ENCODE measurements at regions not wholly inside any gene's neighbourhood (a gene's known extent, or its start where the extent isn't known, plus 50 kb on each side); places are given as distances from the start of the nearest gene placed in this dataset.

- DNase-seq, result no peak
Measured at GRCh38 chr22:48579928-48580309, 1247.8 kb downstream of the BRD1 start.

GRCh38 chr22:48579043-48579927, 1248.4 kb downstream of the BRD1 start:
- DNase-seq, result no peak

DNA sequence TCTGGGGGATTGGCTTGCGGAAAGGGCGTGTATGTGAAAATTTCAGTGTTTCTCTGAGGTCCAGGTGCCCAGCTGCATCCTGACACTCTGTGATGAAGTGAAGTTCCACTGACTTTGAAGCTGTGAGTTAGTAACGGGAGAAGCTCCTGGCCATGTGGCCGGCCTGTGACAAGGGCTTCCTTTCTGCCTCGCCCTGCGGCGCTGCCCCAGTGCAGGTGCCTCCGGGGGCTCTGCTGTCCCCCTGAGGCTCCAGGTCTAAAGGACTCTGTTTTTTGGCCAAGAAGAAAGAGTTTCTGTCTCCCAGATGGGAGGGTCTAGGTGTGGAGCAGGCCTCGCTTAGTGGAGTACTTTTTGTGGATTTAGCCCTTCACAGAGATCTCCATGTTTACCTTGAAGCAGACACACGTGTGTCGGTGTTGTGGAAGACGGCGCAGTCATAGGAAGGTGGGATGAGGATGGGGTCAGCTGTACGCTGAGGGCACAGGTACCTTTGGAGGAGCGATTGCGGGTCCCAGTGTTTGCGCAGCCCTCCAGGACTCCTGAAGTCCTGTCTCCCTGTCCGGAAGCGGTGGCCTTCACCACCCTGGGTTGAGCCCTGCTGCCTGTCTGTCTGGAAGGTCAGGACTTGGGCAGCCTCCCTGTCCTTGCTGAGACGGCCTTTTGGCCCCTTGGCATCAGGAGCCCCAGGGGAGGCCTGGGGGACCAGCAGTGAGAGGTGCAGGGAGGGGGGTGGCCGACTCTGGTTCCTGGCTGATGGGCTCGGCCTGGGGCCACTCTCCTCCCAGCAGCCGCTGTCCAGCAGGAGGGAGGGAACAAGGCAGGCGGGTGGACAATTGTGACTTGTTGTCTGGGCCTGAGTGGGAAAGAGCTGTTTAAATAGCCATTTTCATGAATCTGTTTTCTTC, 1249.3 kb downstream of the BRD1 start:
- DNase-seq, result no peak

GRCh38 chr22:48577691-48578090, 1250.0 kb downstream of the BRD1 start:
- no peak for DNase-seq

DNA sequence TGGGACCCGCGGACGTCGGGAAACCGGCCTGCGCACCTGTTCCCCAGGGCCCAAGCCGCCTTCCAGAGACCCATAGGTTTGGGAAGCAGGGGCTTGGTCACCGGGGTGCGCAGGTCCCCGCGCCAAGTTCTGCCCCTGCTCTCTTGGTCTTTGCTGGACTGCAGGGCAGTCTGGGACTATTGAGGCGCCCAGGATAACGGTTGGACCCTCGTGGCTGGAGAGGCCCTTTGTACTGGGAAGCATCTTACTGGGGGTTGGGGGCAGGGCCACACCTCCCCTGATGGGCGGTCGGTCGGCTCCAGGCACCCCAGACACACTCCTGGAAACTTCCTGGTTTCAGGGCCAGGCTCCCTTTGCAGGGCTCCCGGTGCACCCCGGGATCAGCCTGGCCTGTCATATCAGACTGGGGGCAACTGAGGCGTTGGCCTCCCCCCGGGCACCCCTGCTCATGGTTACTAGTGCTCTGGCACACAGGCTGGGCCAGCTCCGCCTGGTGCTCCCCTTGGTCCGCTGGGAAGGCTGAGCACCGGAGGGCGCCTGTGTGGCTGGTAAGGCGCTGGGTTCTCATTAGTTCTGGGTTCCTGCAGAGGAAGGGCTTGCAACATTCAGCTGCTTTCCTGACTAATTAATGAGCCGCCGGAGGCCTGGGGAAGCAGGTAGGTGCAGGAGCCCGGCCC, 1250.5 kb downstream of the BRD1 start:
- peak; percentile 55 for DNase-seq

- DNase-seq, result peak; percentile 34
Measured at GRCh38 chr22:48576333-48577013, 1251.2 kb downstream of the BRD1 start.

- no peak for DNase-seq
Measured at GRCh38 chr22:48575618-48576332, 1251.9 kb downstream of the BRD1 start.

DNA sequence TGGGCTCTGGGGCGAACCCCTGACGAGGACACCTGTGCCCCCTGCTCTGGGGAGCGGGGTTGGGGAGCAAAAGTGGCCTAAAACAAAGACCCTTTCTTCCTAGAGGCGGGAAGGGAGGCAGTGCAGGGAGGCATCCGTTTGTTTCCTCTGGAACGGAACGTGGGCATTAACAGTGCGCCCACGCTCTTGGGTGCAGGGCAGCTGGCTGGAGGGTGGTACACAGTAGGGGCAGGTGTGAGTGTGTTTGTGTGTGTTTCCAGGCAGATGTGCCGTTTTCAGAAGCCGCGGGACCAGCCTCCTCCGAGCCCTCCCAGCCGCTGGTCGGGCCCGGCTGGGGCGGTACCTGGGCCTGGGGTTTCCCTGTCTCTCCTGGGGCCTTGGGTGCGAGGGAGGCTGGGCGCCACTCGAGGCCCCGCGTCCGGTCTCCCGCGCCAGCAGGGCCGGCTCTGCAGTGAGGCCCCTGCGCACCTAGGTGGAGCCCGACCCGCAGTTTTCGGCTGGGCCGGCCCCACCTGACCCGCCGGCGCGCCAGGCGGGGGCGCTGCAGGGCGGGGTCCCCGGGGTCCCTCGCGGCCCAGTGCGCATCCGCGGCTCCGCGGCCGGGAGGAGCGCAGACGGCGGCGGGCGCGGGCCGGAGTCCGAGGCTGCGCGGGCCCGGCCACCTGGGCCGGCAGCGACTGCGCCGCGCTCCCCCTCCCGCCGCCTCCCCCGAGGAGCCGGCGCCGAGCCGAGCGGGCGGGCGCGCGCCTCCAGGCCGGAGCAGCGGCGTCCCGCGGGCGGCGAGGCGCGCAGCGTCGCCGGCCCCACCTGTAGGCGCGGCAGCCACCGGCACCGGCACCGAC, 1252.7 kb downstream of the BRD1 start:
- DNase-seq, result peak; percentile 70

- DNase-seq, result no peak
Measured at GRCh38 chr22:48573766-48574165, 1253.9 kb downstream of the BRD1 start.

DNA sequence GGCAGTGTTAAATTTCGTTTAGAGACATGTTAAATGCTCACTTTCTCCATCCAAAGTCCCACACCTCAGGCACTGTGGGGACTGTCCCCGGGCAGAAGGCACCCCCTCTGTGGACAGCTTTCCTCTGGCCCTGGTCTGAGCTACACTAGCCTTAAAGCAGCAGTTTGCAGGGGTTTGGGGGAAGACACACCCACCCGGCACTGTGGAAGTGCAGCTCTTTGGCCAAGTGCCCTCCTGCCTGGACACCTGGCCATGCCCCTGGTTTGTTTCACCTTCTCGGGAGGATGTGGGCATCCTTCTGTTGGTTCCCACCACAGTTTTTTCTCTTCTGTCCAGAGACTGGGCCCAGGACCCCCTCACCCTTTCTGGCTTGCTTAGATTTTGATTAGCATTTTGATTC, 1254.7 kb downstream of the BRD1 start:
- no peak for DNase-seq

GRCh38 chr22:48570912-48571311, 1256.8 kb downstream of the BRD1 start:
- DNase-seq, result no peak

GRCh38 chr22:48569476-48570233, 1258.0 kb downstream of the BRD1 start:
- no peak for DNase-seq

GRCh38 chr22:48568736-48569330, 1258.8 kb downstream of the BRD1 start:
- DNase-seq, result no peak

DNA sequence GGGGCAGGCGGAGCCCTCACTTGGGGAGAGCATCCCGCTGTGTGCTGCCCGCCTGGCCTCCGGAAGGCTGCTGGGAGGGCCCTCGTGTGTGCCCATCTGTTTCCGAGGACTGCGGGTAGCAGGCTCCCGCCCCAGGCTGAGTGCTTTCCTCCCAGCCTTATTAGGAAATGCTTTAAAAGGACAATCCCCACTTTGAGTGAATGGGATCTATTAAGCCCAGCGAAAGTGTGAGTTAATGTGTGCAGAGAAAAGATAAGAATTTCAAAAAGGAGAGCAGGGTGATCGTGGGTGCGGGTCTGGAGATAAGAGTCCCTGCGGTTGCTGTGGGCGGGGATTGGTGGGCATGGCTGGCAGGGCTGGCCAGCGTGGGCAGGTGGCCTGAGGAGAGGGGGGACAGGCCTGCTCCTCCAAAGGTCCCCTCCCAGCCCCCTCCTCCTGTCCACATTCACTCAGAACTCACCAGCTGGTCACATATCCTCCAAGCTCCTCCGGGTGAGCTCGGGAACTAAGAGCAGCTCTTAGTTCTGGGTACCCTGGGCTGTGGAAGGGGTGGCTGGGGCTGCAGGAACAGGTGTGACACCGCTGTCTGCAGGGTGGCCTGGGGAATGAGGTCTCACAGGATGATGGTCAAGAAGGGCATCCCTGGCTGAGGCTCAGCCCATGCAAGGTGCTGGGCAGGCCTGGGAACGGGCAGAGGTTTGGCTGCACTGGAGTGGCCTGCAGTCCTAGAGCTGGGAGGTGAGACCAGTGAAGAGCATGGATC, 1260.3 kb downstream of the BRD1 start:
- no peak for DNase-seq

GRCh38 chr22:48566741-48567140, 1260.9 kb downstream of the BRD1 start:
- DNase-seq, result no peak

DNA sequence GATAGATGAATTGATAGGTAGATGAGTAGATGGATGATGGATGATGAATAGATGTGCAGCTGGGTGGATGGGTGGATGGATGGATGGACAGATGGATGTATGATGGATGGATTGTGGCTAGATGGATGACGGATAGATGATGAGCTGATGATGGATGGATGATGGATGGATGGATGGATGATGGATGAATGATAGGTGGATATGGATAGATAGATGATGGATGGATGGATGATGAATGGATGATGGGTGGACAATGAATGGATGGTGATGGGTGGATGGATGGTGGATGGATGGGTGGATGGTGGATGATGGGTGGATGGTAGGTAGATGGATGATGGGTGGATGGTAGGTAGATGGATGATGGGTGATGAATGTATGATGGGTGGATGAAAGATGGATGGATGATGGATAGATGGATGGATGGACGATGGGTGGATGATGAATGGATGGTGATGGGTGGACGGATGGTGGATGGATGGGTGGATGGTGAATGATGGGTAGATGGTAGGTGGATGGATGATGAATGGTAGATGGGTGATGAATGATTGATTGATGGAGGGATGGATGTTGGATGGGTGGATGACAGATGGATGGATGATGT, 1261.7 kb downstream of the BRD1 start:
- DNase-seq, result no peak

DNA sequence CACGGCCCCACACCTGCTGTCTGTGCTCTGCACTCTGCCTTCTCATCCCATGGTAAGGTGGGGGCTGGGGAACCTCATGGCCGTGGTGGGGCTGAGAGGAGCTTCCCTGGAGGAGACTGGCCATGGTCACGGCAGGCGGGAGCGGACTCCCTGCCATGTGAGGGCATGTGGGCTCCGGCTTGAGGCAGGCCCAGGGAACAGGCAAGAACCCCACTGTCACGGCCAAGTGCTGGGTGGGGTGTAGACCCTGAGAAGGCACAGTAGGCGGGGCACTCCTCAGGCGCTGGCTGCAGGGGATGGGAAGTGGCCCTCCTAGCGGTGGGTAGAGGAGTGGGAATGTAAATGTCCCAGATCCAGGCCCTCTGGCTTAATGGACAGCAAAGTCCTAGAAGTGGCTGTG, 1262.7 kb downstream of the BRD1 start:
- DNase-seq, result no peak

- DNase-seq, result no peak
Measured at GRCh38 chr22:48563966-48564330, 1263.7 kb downstream of the BRD1 start.
